GM12865 (cell line): ENCODE measurements at regions not wholly inside any gene's neighbourhood (a gene's known extent, or its start where the extent isn't known, plus 50 kb on each side); places are given as distances from the start of the nearest gene placed in this dataset.

Source experiments
- DNase-seq: peaks from one replicate; pipeline ENCODE4 v3.0.0; 2010; ENCODE audit warnings: low read depth
- H3K4me3 ChIP-seq: 2 replicates; pipeline ENCODE4 v1.5.1; 2011; ENCODE audit warnings: mild to moderate bottlenecking, low read depth, low read length, control low read depth
- TF ChIP-seq, protein P1 (sequence below): IDR thresholded peaks from 2 replicates; pipeline ENCODE4 v1.5.1; 2011; ENCODE audit warnings: low read length, control low read depth, low read depth, inconsistent platforms; ENCODE audit not compliant: insufficient read depth; ENCODE audit errors: missing control alignments

- TF ChIP-seq, protein P1, sequence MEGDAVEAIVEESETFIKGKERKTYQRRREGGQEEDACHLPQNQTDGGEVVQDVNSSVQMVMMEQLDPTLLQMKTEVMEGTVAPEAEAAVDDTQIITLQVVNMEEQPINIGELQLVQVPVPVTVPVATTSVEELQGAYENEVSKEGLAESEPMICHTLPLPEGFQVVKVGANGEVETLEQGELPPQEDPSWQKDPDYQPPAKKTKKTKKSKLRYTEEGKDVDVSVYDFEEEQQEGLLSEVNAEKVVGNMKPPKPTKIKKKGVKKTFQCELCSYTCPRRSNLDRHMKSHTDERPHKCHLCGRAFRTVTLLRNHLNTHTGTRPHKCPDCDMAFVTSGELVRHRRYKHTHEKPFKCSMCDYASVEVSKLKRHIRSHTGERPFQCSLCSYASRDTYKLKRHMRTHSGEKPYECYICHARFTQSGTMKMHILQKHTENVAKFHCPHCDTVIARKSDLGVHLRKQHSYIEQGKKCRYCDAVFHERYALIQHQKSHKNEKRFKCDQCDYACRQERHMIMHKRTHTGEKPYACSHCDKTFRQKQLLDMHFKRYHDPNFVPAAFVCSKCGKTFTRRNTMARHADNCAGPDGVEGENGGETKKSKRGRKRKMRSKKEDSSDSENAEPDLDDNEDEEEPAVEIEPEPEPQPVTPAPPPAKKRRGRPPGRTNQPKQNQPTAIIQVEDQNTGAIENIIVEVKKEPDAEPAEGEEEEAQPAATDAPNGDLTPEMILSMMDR: no peak
- H3K4me3 ChIP-seq: no peak overlapping the region
- no peak for DNase-seq
Measured at GRCh38 chr10:4526311-4526731, 299.7 kb upstream of the AKR1E2 start.

GRCh38 chr10:4525103-4525502 is 300.9 kb upstream of the AKR1E2 start:
- DNase-seq: no peak
- no peak overlapping the region for H3K4me3 ChIP-seq
- TF ChIP-seq, protein P1: no peak

GRCh38 chr10:4522296-4523000 is 303.6 kb upstream of the AKR1E2 start:
- H3K4me3 ChIP-seq: no peak overlapping the region
- TF ChIP-seq, protein P1: no peak
- peak; percentile 62 for DNase-seq

DNA sequence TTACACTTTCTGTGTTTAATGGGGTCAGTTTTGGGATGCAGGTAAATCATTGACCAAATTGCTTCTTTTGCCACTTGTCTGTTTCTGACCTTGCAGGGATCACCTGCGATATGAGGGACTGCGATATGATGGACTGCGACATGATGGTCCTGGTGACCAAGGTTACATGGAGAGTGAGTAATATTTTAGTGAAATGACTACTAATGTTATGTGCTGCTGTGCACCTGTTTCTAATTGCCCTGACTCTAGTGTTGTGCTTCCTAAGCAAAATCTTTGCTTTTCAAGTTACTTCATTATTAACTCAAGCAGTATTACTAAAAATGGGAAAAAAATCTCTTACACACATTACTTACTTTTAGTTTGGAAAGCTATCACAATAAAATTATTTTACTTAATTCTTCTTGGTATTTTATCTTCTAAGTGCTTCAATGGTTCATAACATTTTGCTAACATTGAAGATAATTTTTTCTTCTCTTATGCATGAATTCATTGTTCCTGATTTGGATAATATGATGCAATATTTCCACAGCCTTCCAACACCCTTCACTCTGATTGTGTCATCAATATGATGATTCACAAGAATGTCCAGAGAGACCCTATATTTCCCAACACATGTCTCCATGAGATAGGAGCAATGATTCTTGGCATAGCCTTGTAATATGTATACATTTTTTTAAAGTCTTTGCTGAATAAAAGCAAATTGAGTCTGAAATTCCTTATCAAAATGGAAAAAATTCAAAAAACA is 306.2 kb upstream of the AKR1E2 start:
- no peak overlapping the region for H3K4me3 ChIP-seq
- TF ChIP-seq, protein P1: no peak
- no peak for DNase-seq

- TF ChIP-seq, protein P1: no peak
- no peak overlapping the region for H3K4me3 ChIP-seq
- no peak for DNase-seq
Measured at GRCh38 chr10:4517746-4518145, 308.3 kb upstream of the AKR1E2 start.

- H3K4me3 ChIP-seq: no peak overlapping the region
- DNase-seq: no peak
Measured at GRCh38 chr10:4515721-4516120, 310.3 kb upstream of the AKR1E2 start.

More at GRCh38 chr10:4515721-4516120, 310.3 kb upstream of the AKR1E2 start:
- TF ChIP-seq, protein P1: no peak
